ENCODE measurements at regions not wholly inside any gene's neighbourhood (a gene's known extent, or its start where the extent isn't known, plus 50 kb on each side); places are given as distances from the start of the nearest gene placed in this dataset.

- DNase-seq, result no peak
Measured at GRCh38 chr1:168871531-168871930, 142.5 kb upstream of the DPT start.

DNA sequence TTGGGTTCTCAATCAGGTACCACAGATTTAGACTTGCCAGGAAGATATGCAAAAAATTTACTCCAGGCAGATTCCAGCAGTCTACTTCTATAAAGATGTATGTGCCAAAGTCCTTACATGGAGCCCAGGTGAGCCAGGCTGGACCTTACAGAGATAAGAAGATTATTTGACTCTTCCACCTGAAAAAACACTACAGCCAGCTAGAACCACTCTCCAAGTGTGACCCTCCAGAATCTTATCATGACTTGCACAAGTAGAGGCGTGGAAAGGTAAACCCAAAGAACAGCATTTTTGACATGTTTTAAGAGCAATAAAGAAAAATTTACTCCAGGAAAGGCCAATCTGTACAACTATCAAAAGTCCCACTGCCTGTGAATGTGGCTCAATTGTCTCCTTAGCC lies 146.8 kb upstream of the DPT start:
- no peak for DNase-seq

DNA sequence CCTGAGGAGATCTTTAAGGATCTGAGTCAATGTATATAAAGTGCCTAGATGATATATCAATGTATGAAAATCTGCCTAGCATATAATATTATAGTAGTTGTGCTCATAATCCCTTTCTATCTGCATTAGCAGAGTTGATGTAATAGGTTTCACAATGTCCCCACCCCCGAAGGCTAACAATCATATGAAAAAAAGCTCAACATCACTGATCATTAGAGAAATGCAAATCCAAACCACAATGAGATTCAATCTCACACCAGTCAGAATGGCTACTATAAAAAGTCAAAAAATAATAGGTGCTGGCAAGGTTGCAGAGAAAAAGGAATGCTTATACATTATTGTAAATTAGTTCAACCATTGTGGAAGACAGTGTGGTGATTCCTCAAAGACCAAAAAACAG lies 147.8 kb upstream of the DPT start:
- DNase-seq, result peak; percentile 42

DNA sequence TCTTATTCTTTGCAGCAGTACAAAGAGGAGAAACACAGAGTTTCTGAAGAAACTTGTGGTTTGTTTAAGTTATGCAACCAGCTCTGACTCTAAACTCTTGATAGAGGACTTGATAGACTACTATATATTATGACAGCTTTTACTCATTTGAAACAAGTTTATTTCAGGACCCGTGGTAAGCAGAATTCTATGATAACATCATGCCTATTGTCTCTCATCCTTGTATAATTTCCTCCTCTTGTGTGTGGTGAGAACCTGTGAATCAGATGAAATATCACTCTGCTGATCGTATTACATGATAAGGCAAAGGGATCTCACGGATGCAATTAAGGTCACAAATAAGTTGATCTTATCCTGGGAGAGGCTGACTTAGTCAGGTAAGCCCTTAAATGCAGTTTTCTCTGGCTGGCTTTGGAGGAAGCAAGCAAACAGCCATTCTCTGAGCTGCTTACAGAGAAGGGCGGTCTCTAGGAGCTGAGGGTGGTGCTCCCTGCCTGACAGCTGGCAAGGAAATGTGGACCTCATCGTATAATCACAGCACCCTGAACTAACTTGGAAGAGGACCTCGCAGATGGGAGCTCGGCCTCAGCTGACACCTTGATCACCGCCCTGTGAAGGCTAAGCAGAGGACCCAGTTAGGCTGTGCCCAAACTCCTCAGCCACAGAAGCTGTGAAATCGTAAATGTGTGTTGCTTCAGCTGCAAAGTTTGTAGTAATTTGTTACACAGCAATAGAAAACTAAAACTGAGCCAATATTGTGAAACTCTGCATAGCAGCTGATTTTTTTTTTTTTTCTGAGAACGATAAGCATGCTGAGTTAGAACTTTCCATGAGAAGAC lies 151.1 kb upstream of the DPT start:
- peak; percentile 23 for DNase-seq

DNA sequence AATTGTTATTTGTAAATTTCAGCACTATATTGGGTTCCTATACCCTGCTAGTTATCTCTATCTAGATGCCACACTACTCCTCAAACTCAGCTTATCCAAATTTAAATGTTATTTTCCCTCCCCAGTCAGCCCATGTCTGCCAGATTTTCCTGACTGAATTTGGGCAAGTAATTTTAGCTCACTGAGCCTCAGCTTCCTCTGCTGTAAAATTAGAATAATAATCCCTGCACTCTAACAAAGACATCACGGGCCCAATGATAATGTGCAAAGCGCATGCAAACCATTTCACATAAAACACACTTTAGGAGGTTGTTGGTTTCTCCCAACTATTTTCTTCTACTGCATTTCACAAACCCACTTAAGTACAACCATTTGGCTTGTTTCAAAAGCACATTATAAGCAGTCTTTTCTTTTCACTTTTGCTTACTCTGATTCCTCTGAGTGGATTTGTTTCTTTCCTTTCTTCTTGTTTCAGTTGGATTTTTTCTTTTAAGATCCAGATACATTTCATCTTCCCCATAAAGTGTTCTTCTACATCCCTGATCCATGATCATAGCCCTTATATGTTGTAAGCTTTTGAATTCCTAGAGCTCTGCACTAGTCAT lies 152.8 kb upstream of the DPT start:
- no peak for DNase-seq

- DNase-seq, result no peak
Measured at GRCh38 chr1:168887381-168887780, 158.4 kb upstream of the DPT start.

DNA sequence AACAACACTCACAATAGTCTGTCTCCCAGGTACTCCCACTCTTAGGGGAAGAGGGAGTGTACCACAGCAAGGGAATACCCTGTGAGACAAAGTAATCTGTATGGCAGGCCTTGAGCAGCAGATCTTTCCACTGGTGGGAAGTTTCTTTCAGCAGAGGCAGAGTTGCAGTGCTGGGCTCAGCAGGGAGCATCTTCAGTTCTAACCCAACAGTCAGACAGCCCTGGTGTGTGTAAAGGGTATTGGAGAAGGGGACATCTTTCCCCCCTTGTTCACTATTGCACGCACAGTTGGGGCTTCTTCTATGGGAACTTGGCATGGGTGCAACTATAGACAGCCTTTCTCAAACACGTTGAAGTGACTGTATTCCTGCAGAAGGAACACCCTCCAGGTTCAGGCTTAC lies 159.4 kb upstream of the DPT start:
- DNase-seq, result no peak

DNA sequence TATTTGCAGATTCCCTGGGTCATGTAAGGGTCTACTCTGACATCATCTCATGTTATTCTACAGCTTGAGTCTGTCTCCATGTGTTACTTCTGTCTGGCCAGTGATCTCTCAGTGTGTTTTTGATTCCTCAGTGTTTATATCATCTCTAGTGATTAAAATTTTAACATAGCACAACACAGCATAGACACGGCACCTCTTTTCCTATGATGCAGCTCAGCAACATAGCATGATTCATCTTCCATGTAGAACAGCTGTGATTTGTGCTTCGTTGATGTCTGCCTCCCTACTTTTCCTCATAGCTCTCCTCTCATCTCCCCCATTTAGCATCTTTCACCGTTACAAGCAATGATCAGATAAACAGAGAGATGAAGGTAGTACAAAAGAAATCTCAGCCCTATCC lies 163.9 kb upstream of the DPT start:
- peak; percentile 19 for DNase-seq

GRCh38 chr1:168893359-168893801 lies 164.4 kb upstream of the DPT start:
- DNase-seq, result peak; percentile 44

DNA sequence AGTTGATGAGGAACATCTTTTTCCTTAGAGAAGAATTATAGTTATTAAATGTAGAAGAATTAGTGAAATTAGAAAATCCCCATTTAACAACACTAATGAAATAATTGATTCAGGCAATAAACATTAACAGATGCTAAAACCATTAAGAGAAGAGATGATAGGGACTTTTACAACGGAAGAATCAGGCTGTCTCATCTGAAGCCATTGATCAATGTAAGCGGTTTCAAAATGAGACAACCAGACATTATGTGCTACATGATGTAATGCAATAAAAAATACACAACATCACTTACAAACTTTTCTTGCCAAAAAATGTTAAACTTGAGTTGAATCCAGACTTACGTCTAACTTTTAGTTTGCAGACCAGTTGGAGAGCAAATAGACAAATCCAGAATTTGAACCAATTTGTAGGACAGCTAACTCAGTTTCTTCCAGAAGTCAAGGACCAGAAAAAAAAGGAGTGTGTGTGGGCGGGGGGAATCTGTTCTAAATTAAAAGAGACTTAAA lies 165.4 kb upstream of the DPT start:
- peak; percentile 38 for DNase-seq

DNA sequence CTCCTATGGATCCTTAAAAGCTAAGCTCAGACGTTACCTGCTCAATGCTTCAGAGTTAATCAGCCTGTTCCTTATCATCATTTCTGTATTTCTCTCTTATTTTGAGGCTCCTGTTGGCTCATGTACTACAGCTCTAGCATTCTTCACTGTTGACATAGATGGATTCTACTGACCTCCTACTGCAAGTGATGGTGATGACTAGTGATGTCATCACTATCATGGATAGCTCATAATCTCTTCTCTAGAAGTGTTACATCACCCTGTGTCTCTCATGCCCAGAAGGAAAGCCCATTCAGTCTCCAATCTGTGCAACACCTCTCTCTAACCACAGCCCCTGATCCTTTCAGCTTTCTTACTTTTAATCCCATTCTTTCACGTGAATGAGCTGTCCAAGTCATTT lies 168.2 kb upstream of the DPT start:
- peak; percentile 9 for DNase-seq

GRCh38 chr1:168903237-168903830 lies 174.3 kb upstream of the DPT start:
- DNase-seq, result no peak

- DNase-seq, result no peak
Measured at GRCh38 chr1:168905633-168906032, 176.6 kb upstream of the DPT start.

DNA sequence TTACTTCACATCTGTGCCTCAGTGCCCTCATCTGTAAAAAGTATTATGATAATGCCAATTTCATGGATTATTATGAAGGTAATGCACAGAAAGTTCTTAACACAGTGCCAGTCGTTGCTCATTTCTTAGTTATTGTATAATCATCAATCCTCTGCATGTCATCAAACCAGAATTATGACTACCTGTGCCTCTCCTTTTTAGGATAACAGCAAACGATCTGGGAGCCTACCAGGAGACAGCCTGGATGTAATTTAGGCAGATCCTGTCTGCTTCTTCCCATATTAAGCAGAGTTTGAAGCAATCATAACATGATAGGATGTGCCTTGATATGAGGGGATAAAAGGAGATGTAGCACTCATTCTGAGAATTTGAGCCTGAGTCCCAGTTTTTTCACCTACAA lies 177.4 kb upstream of the DPT start:
- DNase-seq, result no peak

DNA sequence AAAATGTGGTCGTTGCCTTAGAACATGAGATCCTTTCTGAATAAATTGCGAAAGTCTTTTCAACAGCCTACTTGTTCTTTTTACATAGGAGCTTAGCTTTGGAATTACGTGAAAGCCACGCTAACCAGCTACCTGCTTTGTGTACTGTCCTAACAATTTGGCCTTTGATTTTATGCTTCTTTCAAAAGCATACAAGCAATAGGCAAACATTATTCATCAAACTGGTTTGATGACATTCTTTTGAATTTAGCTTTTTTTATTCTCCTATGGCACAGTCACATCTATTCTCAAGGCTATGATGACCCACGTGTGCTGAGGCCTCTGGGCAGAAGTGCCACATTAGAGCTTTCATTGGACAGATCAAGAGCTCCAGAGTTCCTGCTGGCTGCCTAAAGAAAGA lies 178.0 kb upstream of the DPT start:
- DNase-seq, result no peak

DNA sequence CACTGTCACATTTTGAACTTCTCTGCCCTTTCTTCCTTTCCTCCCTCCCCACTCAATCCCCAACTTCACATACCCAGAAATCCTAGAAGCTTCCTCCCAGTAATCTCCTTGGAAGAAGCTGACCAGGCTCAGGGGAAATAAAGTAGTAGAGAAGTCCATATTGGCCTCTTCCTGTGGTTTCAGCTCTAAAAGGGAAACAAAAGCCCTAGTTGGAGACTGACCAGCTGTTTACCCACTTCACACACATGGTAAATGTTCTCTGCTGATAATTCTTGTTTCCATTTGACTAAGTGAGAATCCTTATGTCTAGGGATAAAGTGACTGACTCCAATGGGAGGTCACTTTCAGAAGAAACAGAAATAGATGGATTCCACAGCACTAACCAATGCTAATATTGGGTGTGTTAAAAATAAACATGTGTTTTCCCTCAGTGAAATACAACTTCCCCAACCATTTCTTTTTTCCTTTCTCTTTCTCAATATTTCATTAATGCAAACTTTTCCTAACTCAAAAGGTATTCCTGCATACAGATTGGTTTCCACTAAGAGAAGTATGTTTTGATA lies 178.9 kb upstream of the DPT start:
- DNase-seq, result no peak

- no peak for DNase-seq
Measured at GRCh38 chr1:168910403-168910802, 181.4 kb upstream of the DPT start.

DNA sequence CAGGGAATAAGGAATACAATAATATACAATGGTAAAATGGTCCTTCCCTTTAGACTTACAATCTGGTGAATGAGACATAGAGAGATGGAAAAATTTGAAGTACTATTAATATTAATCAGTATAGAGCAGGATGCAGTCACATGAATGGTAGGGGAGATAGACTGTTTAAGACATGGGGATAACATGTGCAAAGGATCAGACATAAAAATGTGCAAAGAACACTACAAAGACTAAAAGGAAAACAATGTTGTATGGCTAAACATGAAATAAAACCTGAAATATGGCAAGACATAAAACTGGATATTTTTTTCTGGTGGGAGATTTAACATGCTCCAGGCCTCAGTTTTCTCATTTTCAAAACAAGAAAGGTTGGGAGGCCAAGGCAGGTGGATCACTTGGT lies 182.4 kb upstream of the DPT start:
- no peak for DNase-seq

GRCh38 chr1:168913711-168914463 lies 184.9 kb upstream of the DPT start:
- DNase-seq, result no peak

GRCh38 chr1:168917309-168917708 lies 188.3 kb upstream of the DPT start:
- DNase-seq, result no peak

GRCh38 chr1:168917796-168918195 lies 188.7 kb upstream of the ATP1B1 start:
- DNase-seq, result no peak

- no peak for DNase-seq
Measured at GRCh38 chr1:168918860-168919741, 187.4 kb upstream of the ATP1B1 start.
